ENCODE measurements at regions not wholly inside any gene's neighbourhood (a gene's known extent, or its start where the extent isn't known, plus 50 kb on each side); places are given as distances from the start of the nearest gene placed in this dataset.
A peak's percentile ranks its signal among the peaks of the same experiment; 100 is the strongest.

DNA sequence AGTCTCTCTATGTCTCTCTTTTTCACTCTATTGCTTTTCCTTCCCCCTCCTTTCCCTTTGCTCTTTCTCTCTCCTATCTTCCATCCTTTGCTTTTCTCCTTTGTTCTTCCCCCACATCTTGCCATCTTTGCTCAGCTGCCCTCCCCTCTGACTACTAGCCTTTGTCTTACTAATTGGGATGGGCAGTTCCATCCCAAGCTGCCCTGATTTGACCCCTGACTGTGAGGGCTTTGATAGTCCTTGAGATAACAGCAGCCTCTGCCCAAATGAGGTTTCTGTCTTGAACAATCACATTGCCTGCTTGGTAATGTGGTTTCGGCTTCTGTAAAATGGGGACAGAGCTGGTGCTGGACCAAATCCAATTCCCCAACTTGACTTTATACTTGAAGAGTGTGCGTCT, 327.7 kb downstream of the DHX35 start:
- DNase-seq (ENCODE audit: low spot score): no peak

DNA sequence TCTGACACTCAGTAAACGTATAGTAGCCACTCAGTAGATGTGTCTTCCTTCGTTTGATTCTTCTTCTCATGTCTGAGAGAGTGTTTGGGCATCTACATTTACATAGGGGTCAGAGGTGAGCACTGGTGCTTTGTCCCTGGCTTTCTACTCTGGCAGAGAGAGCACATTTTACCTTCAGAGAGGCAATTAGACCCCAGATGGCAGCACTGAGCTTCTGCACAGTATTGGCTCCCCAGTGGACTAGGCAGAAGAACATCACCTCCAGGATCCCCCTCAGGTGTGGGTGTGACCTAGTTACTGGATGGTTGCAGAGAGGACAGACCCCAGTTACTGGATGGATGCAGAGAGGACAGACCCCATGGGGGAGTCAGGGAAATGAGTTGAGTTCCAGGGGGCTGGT, 327.2 kb downstream of the DHX35 start:
- DNase-seq (ENCODE audit: low spot score): no peak

- no peak for DNase-seq (ENCODE audit: low spot score)
These were observed 321.3 kb downstream of the DHX35 start for GRCh38 chr20:39283464-39283863.

DNA sequence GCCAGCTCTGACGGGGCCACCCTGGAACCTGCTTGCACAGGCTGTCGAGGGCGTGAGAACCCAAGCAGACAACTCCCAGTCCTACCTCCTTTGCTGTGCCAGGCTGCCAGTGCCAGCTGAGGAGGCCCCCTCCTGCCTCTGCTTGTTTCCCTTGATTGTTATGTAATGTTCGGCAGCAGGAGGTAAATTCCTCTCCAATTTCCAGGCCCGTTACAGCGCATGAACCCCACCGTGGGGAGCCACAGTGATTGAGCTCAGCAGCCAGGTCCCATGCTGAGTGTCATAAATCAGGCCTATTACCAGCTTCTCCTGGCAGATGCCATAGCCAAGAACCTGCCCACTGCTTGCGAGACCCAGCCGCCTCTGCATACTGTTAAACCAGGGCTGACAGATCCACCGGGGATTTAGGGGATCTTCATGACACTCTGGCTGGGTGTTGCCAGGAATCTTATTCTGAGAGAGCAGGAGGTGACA, 320.5 kb downstream of the DHX35 start:
- no peak for DNase-seq (ENCODE audit: low spot score)

- no peak for DNase-seq (ENCODE audit: low spot score)
These were observed 318.7 kb downstream of the DHX35 start for GRCh38 chr20:39280875-39281274.

DNA sequence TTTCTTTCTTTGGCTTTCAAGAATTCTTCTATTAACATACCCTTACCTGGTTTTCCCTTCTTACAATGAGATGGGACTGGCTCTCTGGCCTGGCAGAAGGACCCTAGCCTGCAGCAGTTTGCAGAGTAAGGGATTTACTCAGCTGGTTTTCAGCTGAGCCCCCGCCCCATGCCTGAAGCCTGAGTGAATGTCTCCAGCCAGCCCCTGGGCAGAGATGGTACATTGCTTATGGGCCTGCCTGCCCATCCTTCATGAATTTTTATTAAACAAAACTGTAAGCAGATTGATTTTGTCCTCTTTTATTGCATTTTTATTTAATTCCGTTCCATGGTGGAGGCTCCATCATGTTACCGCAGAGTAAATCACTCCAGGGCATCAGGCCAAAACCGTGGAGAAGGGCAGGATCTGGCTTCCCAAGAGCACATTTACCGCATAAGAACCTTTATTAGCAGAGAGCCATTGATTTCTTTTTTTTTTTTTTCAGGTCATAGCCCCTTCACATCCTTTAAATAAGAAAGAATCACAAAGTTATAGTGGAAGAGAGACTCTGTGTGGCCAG, 316.2 kb downstream of the DHX35 start:
- no peak for DNase-seq (ENCODE audit: low spot score)

DNA sequence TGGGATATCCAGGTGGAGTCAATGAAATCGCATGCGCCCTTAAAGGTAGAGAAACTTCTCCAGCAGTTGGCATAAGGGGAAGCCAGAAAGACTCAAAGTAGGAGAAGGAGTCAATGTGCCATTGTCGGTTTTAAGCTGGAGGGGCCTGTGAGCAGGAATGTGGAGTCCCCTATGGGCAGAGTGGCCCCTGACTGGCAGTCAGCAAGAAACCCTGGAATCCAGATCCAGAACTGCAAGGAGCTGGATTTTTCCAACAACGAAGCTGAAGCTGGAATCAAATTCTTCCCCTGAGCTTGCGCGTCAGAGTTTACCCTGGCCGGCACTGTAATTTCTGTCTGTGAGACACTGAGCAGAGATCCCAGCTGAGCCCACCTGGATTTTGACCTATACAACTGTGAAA, 315.0 kb downstream of the DHX35 start:
- no peak for DNase-seq (ENCODE audit: low spot score)

- no peak for DNase-seq (ENCODE audit: low spot score)
These were observed 308.9 kb downstream of the DHX35 start for GRCh38 chr20:39270837-39271604.

DNA sequence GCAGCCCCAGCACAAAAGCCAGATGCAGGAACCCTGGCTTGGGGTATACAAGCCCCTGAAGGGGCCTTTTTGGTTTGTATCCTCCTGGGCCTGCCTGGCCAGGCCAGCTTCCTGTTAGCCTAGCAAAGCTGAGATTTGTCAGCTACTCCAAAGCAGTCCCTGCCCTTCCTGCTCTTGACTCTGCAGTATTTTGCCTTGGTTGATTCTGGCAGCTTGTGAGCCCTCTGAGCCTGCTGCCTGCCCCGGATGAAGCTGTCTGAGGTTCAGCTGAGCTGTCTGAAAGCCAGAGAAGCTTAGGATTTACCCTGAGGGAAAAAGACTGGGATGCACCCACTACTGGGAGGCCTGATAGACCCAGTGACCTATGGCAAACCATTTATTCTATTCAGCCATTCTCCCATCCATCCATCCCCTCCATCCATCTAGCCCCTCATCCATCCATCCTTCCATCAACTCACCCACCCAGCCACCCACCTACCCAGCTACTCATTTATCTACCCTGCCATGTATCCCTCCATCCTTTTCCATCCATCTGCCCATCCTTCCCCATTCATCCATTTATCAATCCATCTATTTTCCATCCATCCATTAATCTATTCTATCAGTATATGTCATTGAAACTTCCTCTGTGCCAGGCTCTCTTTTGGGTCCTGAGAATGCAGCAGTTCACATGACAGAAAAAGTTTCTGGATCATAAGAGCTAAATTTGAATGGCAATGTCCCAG, 307.5 kb downstream of the DHX35 start:
- no peak for DNase-seq (ENCODE audit: low spot score)

DNA sequence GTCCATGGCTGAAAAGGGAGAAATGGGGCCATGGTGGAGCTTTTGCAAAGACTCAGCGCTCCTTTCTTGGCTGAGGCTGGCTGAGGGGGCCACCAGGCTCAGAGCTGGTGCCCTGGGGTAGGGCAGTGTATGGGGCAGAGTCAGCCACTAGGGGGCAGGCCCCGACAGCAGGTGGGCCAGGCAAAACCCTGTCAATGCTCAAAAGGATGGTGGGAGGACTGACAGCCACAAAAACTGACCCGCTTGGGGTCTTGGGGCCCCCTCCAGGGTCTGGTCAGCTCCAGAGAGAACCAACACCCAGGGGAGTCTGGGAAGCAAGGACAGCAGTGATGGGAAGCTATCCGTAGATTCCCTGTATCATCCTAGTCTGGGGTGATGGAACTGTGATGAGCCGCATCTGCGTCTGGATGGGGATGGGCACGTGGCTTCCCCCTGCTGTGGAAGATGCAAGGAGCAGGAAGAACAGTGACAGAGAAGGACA, 306.9 kb downstream of the DHX35 start:
- no peak for DNase-seq (ENCODE audit: low spot score)

GRCh38 chr20:39268491-39268951, 306.4 kb downstream of the DHX35 start:
- DNase-seq (ENCODE audit: low spot score): no peak

DNA sequence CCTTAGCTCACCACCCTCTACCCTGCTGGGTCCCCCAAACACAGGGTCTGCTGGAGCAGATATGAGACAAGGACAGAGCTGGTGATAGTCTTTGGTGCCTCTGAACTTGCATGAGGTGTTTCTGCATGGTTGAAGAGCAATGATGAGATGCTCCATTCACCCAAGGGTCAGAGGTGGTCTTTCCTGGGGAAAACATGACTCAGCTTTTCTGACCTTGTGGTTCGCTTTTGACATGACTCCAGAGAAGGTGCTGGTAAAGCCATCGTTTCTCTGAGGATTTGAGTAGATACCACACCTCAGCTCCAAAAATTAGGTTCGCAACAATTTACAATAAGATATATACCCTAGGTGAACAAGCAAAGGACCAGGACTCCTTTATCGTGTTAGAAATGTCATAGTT, 304.8 kb downstream of the DHX35 start:
- no peak for DNase-seq (ENCODE audit: low spot score)

DNA sequence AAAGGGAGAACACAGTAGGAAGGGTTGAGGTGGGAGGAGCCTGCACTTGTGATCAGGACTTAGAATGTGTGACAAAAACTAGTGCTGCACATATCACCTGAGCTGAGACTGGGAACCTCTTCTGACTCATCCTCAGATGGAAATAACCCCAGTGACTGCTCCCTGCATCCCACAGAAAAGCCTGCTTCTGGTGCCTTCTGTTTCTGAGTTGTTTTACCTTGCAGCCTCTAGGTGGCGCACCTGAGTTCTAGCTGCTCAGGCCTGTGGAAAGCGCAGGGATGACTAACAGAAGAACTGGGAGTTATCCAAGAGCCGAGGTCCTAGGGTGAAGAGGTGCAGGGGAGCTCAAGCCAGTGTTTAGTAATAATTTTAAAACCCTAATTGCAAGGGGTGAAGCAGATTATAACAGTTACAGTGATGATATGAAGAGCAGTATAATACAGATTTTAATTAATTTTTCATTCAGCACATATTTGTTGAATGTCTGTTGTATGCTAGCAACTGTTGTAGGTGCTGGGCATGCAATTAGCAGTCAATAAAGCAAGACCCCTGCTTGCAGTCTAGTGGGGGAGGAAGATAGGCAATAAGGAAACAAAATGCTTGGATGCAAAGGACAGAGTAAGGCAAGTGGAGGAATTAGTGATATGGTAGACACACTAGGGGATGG, 302.5 kb downstream of the DHX35 start:
- no peak for DNase-seq (ENCODE audit: low spot score)

DNA sequence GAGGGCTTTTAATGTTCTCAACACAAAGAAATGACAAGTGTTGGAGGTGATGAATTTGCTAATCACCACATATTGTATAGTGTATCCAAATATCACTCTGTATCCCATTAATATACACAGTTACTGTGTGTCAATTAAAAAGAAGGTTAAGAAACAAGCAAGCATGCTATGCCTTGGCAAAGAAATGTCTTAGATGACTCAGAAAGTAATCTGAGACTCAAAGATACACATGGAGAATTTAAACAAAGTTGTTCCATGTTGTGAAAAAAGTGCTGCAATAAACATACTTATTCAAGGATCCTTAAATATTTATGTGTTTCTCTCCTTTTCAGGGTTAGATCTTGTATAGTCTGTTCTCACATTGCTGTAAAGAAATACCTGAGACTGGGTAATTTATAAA, 300.9 kb downstream of the DHX35 start:
- DNase-seq (ENCODE audit: low spot score): no peak

DNA sequence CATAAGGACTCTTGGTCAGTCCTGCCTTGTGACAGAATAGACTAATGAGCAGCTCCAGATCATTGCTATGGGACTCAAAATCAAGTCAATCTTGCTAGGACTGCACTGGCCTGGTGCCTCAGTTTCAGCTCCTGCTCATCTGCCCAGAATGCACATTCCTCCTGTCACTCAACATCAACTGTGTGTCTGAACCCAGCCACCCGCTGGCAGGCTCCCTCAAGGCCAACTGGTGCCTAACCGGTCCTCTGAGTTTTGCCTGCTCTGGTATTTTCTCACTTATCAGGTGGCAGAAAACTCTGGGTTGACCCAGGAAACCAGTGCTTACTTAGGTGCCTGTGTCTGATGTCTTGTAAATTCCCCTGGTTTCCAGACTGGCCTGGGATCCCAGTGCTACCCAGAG, 297.7 kb downstream of the DHX35 start:
- DNase-seq (ENCODE audit: low spot score): no peak

GRCh38 chr20:39259010-39259803, 297.1 kb downstream of the DHX35 start:
- no peak for DNase-seq (ENCODE audit: low spot score)

DNA sequence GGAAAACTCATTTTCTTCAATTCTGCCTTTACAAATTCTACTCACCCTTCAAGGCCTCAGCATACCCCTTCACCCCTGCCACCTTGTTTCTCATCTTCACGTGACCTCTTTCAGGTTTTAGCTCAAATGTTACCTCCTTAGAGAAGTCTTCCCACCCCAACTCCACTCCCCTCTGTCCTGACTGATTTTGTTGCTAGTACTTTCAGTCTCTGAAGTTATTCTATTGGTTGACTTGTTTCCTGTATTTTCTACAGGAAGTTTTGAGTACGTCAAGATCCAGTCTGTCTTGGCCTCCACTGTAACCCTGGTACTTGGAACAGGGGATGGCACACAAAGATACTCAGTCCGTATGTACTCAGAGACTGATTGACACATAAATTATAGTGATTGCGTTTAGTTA, 296.1 kb downstream of the DHX35 start:
- DNase-seq (ENCODE audit: low spot score): no peak

DNA sequence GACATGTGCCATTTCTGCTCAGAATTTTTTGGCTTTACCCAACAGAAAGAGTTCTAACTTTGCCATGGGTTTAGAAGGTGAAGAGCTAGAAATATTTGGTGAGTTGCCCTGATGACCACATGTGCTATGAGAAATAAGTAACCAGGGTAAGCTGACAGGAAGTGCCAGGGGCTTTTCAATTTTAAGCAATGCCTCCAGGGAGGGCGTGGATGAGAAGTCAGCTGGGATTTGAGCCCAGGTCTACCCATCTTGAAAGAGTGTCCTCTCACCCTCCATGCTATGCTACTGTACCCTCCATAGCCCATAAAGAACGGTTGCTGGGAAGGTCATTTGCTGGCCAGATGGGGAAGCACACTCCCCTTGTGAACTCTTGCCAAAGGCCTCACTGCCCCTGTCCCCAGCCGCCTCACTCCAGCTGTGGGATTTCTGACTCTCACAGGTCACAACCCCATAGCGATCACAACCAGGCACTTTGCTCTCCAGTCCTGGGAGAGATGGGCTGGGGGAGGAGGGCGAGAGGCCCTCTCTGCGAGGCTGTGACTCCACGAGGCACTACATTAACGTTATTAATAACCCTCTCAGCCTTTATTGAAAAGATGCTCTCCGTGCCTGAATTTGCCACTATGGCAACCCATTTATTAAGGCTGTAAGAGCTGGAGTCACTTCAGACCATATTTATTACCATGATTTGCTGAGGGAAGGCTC, 291.1 kb downstream of the DHX35 start:
- peak; percentile 14 for DNase-seq (ENCODE audit: low spot score)

GRCh38 chr20:39252035-39252434, 289.9 kb downstream of the DHX35 start:
- no peak for DNase-seq (ENCODE audit: low spot score)

GRCh38 chr20:39249798-39250197, 287.7 kb downstream of the DHX35 start:
- DNase-seq (ENCODE audit: low spot score): peak; percentile 4

Data from mesenteric fat pad (tissue), 1 donor.